Activated CD8-positive, alpha-beta memory T cell treated with anti-CD3 and anti-CD28 coated beads, Interleukin-2, amount 10 ng/mL, durations not matched to agents 7 days and 5 days (primary cell): ENCODE measurements at regions not wholly inside any gene's neighbourhood (a gene's known extent, or its start where the extent isn't known, plus 50 kb on each side); places are given as distances from the start of the nearest gene placed in this dataset.
"Not testable (repeated sequence)": the region's sequence is repeated elsewhere in the genome, so short reads cannot be mapped to it uniquely, and the experiment has no call there.

Experiments used
- ATAC-seq: fragments of 150-1000 bp; cut with Tn5 transposase; one replicate; pipeline ENCODE4 v1.10.0; 2021; ENCODE audit warnings: moderate library complexity
- CTCF ChIA-PET: fragments of 350-600 bp; sonication (Branson Sonifier 250); formaldehyde crosslinking; loops from one replicate; lab custom pipeline; 2021; ENCODE audit warnings: antibody characterized with exemption; lab: Charles Lee
- DNase-seq: peaks from one replicate; pipeline ENCODE4 v3.0.0-alpha.2; 2020
- H3K27ac Mint-ChIP-seq: one replicate; pipeline ENCODE4 v1.8.0; 2021; ENCODE audit warnings: mild to moderate bottlenecking, mixed read lengths
- H3K27me3 Mint-ChIP-seq: one replicate; pipeline ENCODE4 v1.8.0; 2021; ENCODE audit warnings: mixed read lengths
- H3K36me3 Mint-ChIP-seq: one replicate; pipeline ENCODE4 v1.8.0; 2021; ENCODE audit warnings: mild to moderate bottlenecking, mixed read lengths
- H3K4me1 Mint-ChIP-seq: one replicate; pipeline ENCODE4 v1.8.0; 2021; ENCODE audit warnings: mixed read lengths
- H3K4me3 Mint-ChIP-seq: one replicate; pipeline ENCODE4 v1.8.0; 2021; ENCODE audit warnings: mild to moderate bottlenecking, moderate library complexity, mixed read lengths
- H3K9me3 Mint-ChIP-seq: one replicate; pipeline ENCODE4 v1.8.0; 2022; ENCODE audit warnings: low read depth, mixed read lengths

DNA sequence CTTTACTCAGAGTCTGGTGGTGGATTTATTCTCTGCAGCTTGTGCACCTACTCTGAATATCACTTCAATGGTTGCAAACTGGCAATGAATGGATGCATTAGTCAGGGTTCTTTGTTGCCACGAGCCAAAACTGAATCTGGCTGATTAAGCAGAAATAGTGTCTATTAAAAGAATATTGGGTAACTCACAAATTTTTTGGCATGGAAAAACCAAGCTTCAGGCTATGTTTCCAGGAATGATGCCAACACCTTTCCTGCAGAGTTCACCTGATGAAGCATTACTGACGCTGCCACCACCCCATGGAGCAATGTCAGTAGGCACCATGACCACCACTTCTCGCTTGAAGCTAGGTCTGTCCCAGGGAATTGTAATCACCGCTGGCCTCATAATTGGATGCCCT, 597.8 kb upstream of the SLC10A2 start:
- Mint-ChIP-seq H3K4me3 (no peak overlapping the region), H3K4me1 (no peaks in the 10 kb centered on the region)

DNA sequence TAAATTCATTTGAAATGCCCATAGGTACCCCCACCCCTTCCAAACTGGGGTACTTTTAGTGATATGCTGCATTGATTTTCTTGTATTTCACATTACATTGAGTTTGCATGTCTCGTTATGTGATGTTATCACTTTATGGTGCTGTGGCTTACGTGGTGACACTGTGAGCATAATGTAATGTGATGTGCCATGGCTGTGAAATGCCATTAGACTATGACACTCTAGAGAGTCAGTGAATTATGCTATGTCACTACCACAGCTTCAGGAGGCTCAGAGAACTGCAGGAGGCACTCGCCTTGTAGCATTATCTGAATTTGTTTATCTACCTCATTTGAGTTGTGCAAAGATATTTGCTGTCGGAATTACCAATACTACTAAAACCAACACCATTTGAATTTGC, 590.1 kb upstream of the SLC10A2 start:
- no peak for ATAC-seq
- peaks cover 4% of the 10 kb centered on the region for H3K9me3 Mint-ChIP-seq
- H3K27me3 Mint-ChIP-seq = no peaks in the 10 kb centered on the region
- H3K36me3 Mint-ChIP-seq = no peaks in the 10 kb centered on the region
- no peak overlapping the region for H3K4me3 Mint-ChIP-seq
- CTCF ChIA-PET = no interaction called here
- no peaks in the 10 kb centered on the region for H3K4me1 Mint-ChIP-seq
- no peak overlapping the region for H3K27ac Mint-ChIP-seq
- DNase-seq = no peak

More for the DNA sequence above, 597.8 kb upstream of the SLC10A2 start:
- CTCF ChIA-PET = no interaction called here
- no peaks in the 10 kb centered on the region for H3K36me3 Mint-ChIP-seq
- no peaks in the 10 kb centered on the region for H3K27me3 Mint-ChIP-seq
- H3K9me3 Mint-ChIP-seq = peaks cover 5% of the 10 kb centered on the region
- no peak overlapping the region for H3K27ac Mint-ChIP-seq
- DNase-seq = no peak
- no peak for ATAC-seq

DNA sequence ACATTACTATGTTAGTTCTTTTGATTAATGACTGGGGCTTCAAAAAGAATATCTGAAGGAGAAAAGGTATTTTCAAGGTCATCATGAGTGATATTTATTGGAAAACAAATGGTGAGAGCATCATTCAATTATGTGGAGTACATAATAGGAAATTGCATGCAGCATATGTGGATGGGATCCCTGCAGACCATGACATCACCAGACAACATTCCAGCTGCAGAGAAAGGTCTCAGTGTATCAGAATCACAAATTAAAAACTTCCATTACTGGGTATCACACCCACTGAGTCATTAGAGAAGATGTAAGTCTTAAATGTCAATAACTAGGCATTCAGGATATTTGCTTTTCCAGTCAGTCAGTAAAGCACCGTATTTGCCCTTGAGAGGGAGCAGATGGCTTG, 574.4 kb upstream of the SLC10A2 start:
- no peak overlapping the region for H3K4me3 Mint-ChIP-seq
- no peaks in the 10 kb centered on the region for H3K36me3 Mint-ChIP-seq
- ATAC-seq (no peak), DNase-seq (no peak)
- no peak overlapping the region for H3K27ac Mint-ChIP-seq
- peaks cover 5% of the 10 kb centered on the region for H3K9me3 Mint-ChIP-seq
- H3K27me3 Mint-ChIP-seq = no peaks in the 10 kb centered on the region
- no peaks in the 10 kb centered on the region for H3K4me1 Mint-ChIP-seq
- CTCF ChIA-PET = no interaction called here

DNA sequence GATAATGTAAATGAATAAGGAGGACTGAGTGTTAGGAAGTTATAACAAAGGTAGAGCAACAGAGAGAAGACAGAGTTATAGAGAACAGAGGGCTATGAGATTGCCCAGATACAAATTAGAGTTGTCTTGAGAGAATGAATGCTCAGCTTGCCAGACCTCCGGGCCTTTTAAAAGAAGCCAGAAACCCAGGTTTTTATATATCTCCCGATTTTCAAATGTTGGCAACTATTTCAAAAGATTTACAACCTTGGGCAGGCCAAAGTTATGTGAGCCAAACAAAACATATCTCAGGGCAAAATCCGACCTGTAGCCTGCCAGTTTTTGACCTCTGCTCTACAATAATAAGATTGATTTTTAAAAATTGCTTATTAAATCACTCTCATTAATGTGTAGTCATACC, 573.1 kb upstream of the SLC10A2 start:
- CTCF ChIA-PET = no interaction called here
- H3K27me3 Mint-ChIP-seq = no peaks in the 10 kb centered on the region
- no peak for DNase-seq
- H3K4me1 Mint-ChIP-seq = no peaks in the 10 kb centered on the region
- no peak overlapping the region for H3K4me3 Mint-ChIP-seq
- H3K27ac Mint-ChIP-seq = no peak overlapping the region
- no peak for ATAC-seq
- peaks cover 5% of the 10 kb centered on the region for H3K9me3 Mint-ChIP-seq
- H3K36me3 Mint-ChIP-seq = no peaks in the 10 kb centered on the region

DNA sequence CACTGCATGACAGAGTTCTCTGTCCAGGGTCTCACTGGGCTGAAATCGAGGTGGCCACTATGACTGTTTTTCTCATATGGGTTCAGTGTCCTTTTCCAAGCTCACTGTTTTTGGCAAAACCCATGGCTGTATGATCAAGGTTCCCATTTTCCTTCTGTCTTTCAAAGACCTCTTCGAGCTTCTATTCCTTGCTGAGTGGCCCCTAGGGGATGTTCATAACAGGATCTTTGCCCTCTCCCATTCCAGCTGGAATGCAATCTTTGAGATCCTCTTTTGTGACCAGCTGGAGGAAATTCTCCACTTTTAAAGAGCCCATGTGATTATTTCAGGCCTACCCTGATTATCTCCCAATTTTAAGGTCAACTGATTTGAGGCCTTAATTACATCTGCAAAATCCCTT, 572.5 kb upstream of the SLC10A2 start:
- Mint-ChIP-seq H3K9me3 (peaks cover 5% of the 10 kb centered on the region), H3K4me1 (no peaks in the 10 kb centered on the region), H3K27me3 (no peaks in the 10 kb centered on the region), H3K27ac (no peak overlapping the region), H3K36me3 (no peaks in the 10 kb centered on the region), H3K4me3 (no peak overlapping the region)
- DNase-seq = no peak
- ATAC-seq = no peak
- CTCF ChIA-PET = no interaction called here

DNA sequence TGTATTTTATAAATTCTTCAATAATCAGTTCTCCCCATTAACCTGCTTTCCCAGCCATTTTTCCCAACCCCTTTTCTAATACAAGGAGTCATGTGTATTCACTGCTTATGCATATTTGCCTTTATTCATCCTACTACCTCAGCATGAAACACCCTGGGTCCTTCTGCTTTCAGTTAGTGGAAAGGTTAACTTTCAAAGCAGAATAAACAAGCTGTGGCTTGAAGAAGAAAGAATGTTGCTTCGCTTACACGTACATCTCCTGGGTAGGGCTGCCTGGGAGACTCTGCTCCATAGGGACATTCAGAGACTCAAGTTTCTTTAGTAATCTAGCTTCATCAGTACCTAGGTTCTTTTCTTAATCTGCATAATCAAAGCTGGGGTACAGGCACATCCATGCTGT, 567.8 kb upstream of the SLC10A2 start:
- Mint-ChIP-seq H3K27me3 (no peaks in the 10 kb centered on the region), H3K27ac (no peak overlapping the region), H3K4me1 (no peaks in the 10 kb centered on the region), H3K4me3 (no peak overlapping the region), H3K36me3 (no peaks in the 10 kb centered on the region), H3K9me3 (peaks cover 5% of the 10 kb centered on the region)
- CTCF ChIA-PET = no interaction called here
- DNase-seq = no peak
- ATAC-seq = no peak

DNA sequence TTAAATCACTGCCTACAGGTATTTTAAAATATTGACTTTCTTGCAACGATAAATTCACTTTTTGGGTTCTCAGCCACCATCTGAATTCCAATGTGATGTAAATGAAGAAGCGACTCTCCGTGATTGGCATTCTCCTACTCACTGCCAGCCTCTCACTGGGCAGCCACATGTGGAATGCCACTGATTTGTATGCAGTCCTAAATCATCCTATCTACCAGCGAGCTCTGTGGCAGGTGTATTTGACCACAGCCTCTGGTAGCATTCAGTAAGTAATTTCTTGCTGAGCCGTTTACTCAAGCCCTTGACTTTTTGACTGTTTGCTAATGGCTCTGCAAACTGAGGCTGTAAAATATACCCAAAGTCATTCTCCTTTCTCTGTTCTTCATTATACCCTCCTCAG, 559.0 kb upstream of the SLC10A2 start:
- ATAC-seq = no peak
- no peaks in the 10 kb centered on the region for H3K4me1 Mint-ChIP-seq
- no peaks in the 10 kb centered on the region for H3K27me3 Mint-ChIP-seq
- no peak for DNase-seq
- H3K9me3 Mint-ChIP-seq = no peaks in the 10 kb centered on the region
- H3K27ac Mint-ChIP-seq = no peak overlapping the region
- no peaks in the 10 kb centered on the region for H3K36me3 Mint-ChIP-seq
- CTCF ChIA-PET = no interaction called here
- no peak overlapping the region for H3K4me3 Mint-ChIP-seq

DNA sequence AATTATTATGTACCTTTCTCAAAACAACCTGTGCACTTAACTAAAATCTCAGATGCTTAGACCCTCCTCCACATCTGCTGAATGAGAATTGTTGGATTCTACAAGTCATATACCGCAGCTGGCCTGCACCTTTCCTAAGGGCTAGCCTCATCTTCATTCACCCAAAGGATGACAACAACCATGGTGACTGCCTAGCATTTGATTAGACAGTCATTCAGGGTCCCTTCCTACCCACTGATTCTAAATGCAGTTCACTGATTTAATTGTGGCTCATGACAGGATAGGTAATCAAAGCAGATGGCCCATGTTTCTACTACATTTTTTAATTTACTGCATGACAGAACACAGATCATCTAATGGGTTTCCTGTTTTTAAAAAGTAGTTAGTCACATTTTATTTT, 551.9 kb upstream of the SLC10A2 start:
- Mint-ChIP-seq H3K27me3 (no peaks in the 10 kb centered on the region), H3K4me3 (no peak overlapping the region), H3K4me1 (no peaks in the 10 kb centered on the region), H3K27ac (no peak overlapping the region), H3K9me3 (peaks cover 8% of the 10 kb centered on the region), H3K36me3 (no peaks in the 10 kb centered on the region)
- no peak for ATAC-seq
- DNase-seq = no peak
- CTCF ChIA-PET = no interaction called here

DNA sequence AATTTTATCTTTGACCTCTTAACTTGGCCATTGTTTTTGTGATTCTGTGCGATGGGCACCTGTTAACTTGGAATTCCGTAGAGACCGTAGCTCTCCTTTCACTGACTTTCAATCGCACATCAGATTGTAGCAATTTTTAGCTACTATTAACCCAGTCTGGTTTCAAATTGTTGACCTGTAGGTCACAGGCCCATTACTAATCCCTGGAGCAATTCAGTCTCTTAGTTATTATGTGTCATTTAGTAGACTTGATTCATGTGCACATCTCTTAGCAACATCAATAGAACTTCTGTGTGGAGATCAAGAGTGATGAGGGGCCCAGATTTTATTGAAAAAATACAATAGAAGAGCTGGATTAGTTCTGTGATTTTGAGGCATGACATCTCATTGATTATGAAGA, 549.6 kb upstream of the SLC10A2 start:
- Mint-ChIP-seq H3K36me3 (no peaks in the 10 kb centered on the region), H3K4me3 (no peak overlapping the region), H3K27ac (no peak overlapping the region), H3K9me3 (peaks cover 8% of the 10 kb centered on the region), H3K4me1 (no peaks in the 10 kb centered on the region), H3K27me3 (no peaks in the 10 kb centered on the region)
- ATAC-seq (no peak), DNase-seq (no peak)
- CTCF ChIA-PET = no interaction called here

DNA sequence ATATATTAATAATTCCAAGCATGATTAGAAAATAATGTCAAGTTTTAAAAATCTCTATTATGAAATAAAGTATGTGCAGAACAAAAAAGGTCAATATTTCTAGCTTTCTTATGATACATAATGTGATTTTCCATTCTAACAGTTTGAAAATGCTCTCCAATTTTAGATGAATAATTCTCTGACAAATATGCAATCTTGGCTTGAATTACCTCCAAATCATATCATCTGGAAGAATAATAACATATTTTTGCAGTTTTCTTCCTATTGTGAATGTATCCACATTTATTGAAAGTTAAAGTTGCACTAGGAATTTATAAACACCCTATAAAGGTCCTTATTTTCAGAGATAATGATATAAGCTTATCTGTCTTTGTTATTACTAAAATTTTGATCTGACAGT, 548.5 kb upstream of the SLC10A2 start:
- Mint-ChIP-seq H3K4me1 (no peaks in the 10 kb centered on the region), H3K27me3 (no peaks in the 10 kb centered on the region), H3K9me3 (peaks cover 8% of the 10 kb centered on the region), H3K4me3 (no peak overlapping the region), H3K27ac (no peak overlapping the region), H3K36me3 (no peaks in the 10 kb centered on the region)
- no peak for ATAC-seq
- CTCF ChIA-PET = no interaction called here
- no peak for DNase-seq

DNA sequence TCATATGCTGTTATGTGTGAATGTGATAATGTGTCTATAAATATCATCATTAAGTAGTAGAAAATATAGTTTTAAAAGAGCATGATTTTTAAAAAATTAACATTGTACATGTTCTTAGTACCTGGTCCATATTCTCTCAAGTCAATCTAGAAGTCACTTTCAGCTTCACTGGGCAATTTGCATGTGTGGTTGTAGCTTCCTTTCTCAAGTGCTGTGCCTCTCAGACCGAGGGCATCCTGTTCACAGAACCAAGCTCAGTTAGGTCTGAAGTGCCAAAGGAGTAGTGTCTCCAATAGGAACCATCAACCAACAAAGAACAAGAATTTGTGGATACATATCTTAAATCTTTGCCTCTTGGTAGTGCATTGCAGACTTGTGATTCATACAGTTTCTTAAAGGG, 541.8 kb upstream of the SLC10A2 start:
- H3K9me3 Mint-ChIP-seq = no peaks in the 10 kb centered on the region
- CTCF ChIA-PET = no interaction called here
- no peak for ATAC-seq
- H3K4me1 Mint-ChIP-seq = no peaks in the 10 kb centered on the region
- no peaks in the 10 kb centered on the region for H3K27me3 Mint-ChIP-seq
- no peak for DNase-seq
- no peaks in the 10 kb centered on the region for H3K36me3 Mint-ChIP-seq
- no peak overlapping the region for H3K4me3 Mint-ChIP-seq
- H3K27ac Mint-ChIP-seq = no peak overlapping the region

DNA sequence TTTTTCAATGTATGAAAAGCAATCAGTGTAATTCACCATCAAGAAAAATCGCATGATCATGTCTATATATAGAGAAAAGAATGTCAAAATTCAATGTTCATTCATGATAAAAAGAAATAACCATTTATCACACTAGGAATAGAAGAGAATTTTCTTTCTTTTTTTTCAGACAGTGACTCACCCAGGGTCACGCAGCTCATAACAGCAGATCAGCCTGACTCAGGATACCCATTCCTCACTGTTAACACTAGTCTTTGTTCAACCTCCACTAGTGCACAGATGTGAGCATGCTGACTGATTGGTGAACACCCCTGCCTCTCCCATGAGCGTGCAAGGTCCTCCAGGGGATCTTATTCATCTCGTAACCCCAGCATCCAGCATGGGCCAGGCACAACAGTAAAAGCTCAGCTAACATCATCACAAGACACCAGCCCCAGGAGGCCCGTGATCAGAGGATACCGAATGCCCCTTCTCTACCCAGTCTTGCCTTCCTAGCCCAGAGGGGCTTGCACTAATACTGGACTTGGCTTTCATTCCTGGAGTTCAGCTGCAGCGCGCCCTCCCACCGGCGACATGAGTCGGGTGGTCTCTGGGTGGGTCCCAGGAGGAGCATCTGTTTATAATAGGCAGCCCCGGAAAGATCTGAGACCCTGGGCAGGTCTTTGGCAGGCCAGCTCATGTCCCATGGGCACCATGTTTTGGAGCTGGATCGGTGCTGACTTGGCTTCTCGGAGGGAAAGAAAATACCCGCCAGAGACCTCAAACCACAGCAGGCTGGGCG, 539.5 kb upstream of the SLC10A2 start:
- H3K4me1 Mint-ChIP-seq = no peaks in the 10 kb centered on the region
- H3K27me3 Mint-ChIP-seq = no peaks in the 10 kb centered on the region
- no peak overlapping the region for H3K27ac Mint-ChIP-seq
- DNase-seq = no peak
- ATAC-seq = no peak
- no peak overlapping the region for H3K4me3 Mint-ChIP-seq
- no peaks in the 10 kb centered on the region for H3K36me3 Mint-ChIP-seq
- H3K9me3 Mint-ChIP-seq = peaks cover 7% of the 10 kb centered on the region
- CTCF ChIA-PET = no interaction called here

DNA sequence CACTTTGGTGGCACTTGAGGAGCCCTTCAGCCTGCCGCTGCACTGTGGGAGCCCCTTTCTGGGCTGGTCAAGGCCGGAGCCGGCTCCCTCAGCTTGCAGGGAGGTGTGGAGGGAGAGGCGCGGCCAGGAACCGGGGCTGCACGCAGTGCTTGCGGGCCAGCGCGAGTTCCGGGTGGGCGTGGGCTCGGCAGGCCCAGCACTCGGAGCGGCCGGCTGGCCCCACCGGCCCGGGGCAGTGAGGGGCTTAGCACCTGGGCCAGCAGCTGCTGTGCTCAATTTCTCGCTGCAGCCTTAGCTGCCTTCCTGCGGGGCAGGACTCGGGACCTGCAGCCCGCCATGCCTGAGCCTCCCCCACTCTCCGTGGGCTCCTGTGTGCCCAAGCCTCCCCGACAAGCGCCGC, 533.7 kb upstream of the SLC10A2 start:
- H3K4me3 Mint-ChIP-seq, H3K27me3 Mint-ChIP-seq, ATAC-seq, DNase-seq, CTCF ChIA-PET, H3K36me3 Mint-ChIP-seq, H3K4me1 Mint-ChIP-seq, H3K27ac Mint-ChIP-seq, H3K9me3 Mint-ChIP-seq: not testable (repeated sequence)

DNA sequence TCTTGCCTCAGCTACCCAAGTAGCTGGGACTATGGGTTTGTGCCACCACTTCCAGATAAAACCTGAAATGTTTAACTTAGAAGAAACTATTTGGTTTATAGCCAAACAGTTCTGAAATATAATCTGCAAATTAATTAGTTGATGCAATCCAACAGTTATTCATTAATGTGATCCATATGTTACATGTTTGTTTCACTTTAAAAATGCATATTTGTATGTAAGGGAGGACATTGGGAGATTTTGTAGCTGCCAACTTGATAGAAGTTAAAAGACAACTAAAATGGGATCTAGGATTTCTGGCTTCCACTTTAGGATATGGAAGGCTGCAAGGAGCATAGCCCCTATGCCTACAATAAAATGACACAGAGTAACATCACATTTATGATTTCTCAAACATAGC, 532.5 kb upstream of the SLC10A2 start:
- Mint-ChIP-seq H3K27me3 (no peaks in the 10 kb centered on the region), H3K4me3 (no peak overlapping the region), H3K27ac (no peak overlapping the region), H3K36me3 (no peaks in the 10 kb centered on the region), H3K4me1 (no peaks in the 10 kb centered on the region), H3K9me3 (peaks cover 8% of the 10 kb centered on the region)
- DNase-seq = no peak
- no peak for ATAC-seq
- CTCF ChIA-PET = no interaction called here

DNA sequence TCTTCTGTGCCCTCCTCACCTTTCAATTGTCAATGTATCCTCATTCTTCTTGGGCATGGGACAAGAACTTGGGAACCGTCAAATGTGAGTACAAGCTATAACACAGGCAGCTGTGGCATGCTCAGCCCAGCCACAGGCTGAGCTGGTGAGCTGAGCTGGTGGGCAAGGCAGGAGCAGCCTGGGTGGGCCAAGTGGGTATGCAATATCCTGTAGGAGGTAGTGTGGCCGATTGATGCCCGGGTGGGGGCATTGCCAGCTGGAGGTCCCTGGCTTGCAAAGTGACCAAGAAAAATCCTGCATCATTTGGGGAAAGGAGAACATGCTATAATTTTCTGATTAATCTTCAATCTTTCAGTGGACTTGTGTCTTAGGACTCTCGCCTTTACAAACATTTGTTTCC, 507.2 kb upstream of the SLC10A2 start:
- no peak for ATAC-seq
- no peaks in the 10 kb centered on the region for H3K27me3 Mint-ChIP-seq
- H3K4me1 Mint-ChIP-seq = no peaks in the 10 kb centered on the region
- H3K36me3 Mint-ChIP-seq = no peaks in the 10 kb centered on the region
- H3K4me3 Mint-ChIP-seq = no peak overlapping the region
- peaks cover 7% of the 10 kb centered on the region for H3K9me3 Mint-ChIP-seq
- DNase-seq = no peak
- CTCF ChIA-PET = no interaction called here
- H3K27ac Mint-ChIP-seq = no peak overlapping the region
